Heart left ventricle (tissue), 13 donors: ENCODE measurements at regions not wholly inside any gene's neighbourhood (a gene's known extent, or its start where the extent isn't known, plus 50 kb on each side); places are given as distances from the start of the nearest gene placed in this dataset.

ENCODE experiments used
- CTCF ChIP-seq, 12 donors: fragments of 200-600 bp; sonication (generic) in 4 of 12; IDR thresholded peaks; one replicate each; pipeline versions ENCODE4 v1.5.0 to v1.8.0; 2018 to 2022; ENCODE audit warnings: antibody characterized with exemption in 12 of 12, mild to moderate bottlenecking in 5 of 12
- POLR2A ChIP-seq, 2 donors: fragments of 450-650 bp; IDR thresholded peaks; one replicate each; pipeline ENCODE4 v1.6.1; 2017; ENCODE audit warnings: antibody characterized with exemption in 2 of 2, mild to moderate bottlenecking in 2 of 2, moderate library complexity in 2 of 2
- donor health status: ischemic (EF 13 %, LVEDD 7.1; RV severe dilation, severe dysfunction).
- donor health status: DM: no; HTN: yes; CAD: no.
- donor health status: DM: no; HTN: no; CAD: no.
- donor health status: ischemic (EF 25% LVEDD 6.9; RV normal size, moderate dysfunction).
- donor health status: ischemic (EF 25% LVEDD 5.7; RV mildly dilated, moderate dysfunction).
- donor health status: ischemic (EF 35%, LVEDD 5.7; RV mildly dilated, moderate dysfunction).
- donor health status: nonischemic (EF 11% LVEDD 7.7; RV severe dilation, severe dysfunction).
- donor health status: DM: yes; HTN: yes; CAD: no.
- donor health status: PGD.
- donor health status: ischemic (EF 29% LVEDD 5.4; RV normal size, mild dysfunction).
- donor health status: nonischemic (EF 23%, LVEDD 6.1; RV moderate dilation, normal function).

GRCh38 chr13:71339005-71339404, 528.0 kb downstream of the DACH1 start:
- TF ChIP-seq CTCF (IDR thresholded peaks at IDR 0.05) (no peak), POLR2A (IDR thresholded peaks at IDR 0.05) (no peak)
